ENCODE measurements at regions not wholly inside any gene's neighbourhood (a gene's known extent, or its start where the extent isn't known, plus 50 kb on each side); places are given as distances from the start of the nearest gene placed in this dataset.

- ChIA-PET POLR2A (no interaction called here), CTCF (interaction anchor here (1.0 kb wide), 1 partner anchor 10 kb away, joined by 3 read pairs; no protein-coding TSS in a partner anchor)
- H3K9ac ChIP-seq, result no peak overlapping the region
- 72% methylated on average over 7 of the region's 7 CpGs for WGBS (ENCODE audit: low lambda C conversion rate)
- H3K27ac ChIP-seq (ENCODE audit: low read depth in 2 of 2, low read length in 1 of 2), result no peak overlapping the region
- peak; percentile 9 for DNase-seq
- TF ChIP-seq GABPA (IDR thresholded peaks at IDR 0.05; ENCODE audit: low read depth), result no peak
- no peak for TF ChIP-seq SMC3 (IDR thresholded peaks at IDR 0.05; ENCODE audit: low read depth, low read length)
- TF ChIP-seq FOSL2 (IDR thresholded peaks at IDR 0.05; ENCODE audit: borderline replicate concordance, low read depth), result no peak
- TF ChIP-seq EZH2phosphoT487 (IDR thresholded peaks at IDR 0.05; ENCODE audit: borderline replicate concordance, low read depth), result no peak
- TF ChIP-seq POLR2AphosphoS5 (IDR thresholded peaks at IDR 0.05; ENCODE audit: low read depth, low read length), result no peak
- no peak for TF ChIP-seq MEF2A (IDR thresholded peaks at IDR 0.05; ENCODE audit: borderline replicate concordance, low read depth)
- TF ChIP-seq RCOR1 (IDR thresholded peaks at IDR 0.05; ENCODE audit: low read length), result no peak
- TF ChIP-seq NFIC (IDR thresholded peaks at IDR 0.05; ENCODE audit: borderline replicate concordance), result no peak
- no peak for TF ChIP-seq MXI1 (IDR thresholded peaks at IDR 0.05; ENCODE audit: low read depth, low read length)
- no peak for TF ChIP-seq TAF1 (IDR thresholded peaks at IDR 0.05; ENCODE audit: borderline replicate concordance, low read depth, low read length)
- no peak for TF ChIP-seq RFX5 (IDR thresholded peaks at IDR 0.05; ENCODE audit: low read length)
- no peak for TF ChIP-seq SIN3A (IDR thresholded peaks at IDR 0.05; ENCODE audit: borderline replicate concordance, low read depth, low read length)
- TF ChIP-seq USF2 (IDR thresholded peaks at IDR 0.05; ENCODE audit: borderline replicate concordance, low read depth, low read length), result no peak
- TF ChIP-seq TEAD4 (IDR thresholded peaks at IDR 0.05; ENCODE audit: borderline replicate concordance, insufficient read depth), result no peak
- TF ChIP-seq RAD21 (IDR thresholded peaks at IDR 0.05; ENCODE audit: low read length), result no peak
- no peak for TF ChIP-seq EP300 (IDR thresholded peaks at IDR 0.05; ENCODE audit: borderline replicate concordance in 1 of 2, low read depth in 1 of 2, low read length in 1 of 2)
- no peak for TF ChIP-seq GATA2 (CRISPR knock-in tag; IDR thresholded peaks at IDR 0.05)
- TF ChIP-seq TCF12 (IDR thresholded peaks at IDR 0.05), result no peak
- TF ChIP-seq CHD2 (IDR thresholded peaks at IDR 0.05; ENCODE audit: low read length, partially characterized antibody), result no peak
- no peak for TF ChIP-seq YY1 (IDR thresholded peaks at IDR 0.05; ENCODE audit: low read depth)
- H3K4me1 ChIP-seq (ENCODE audit: control insufficient read depth in 1 of 2, insufficient read depth in 2 of 2, low read depth in 1 of 2, low read length in 1 of 2), result no peaks in the 10 kb centered on the region; a peak in 1 of 4 replicates
- no peaks in the 10 kb centered on the region for H3F3A ChIP-seq (replicated peaks; ENCODE audit: insufficient read depth)
- H4K20me1 ChIP-seq (ENCODE audit: insufficient read depth), result no peaks in the 10 kb centered on the region
- H3K9me3 ChIP-seq, result no peaks in the 10 kb centered on the region
- no peak overlapping the region for H3K4me2 ChIP-seq
- no peak overlapping the region for H3K4me3 ChIP-seq (ENCODE audit: low read depth in 2 of 2, low read length in 1 of 2)
- H2AFZ ChIP-seq (ENCODE audit: low read depth), result no peak overlapping the region
- H3K79me2 ChIP-seq (ENCODE audit: insufficient read depth), result no peaks in the 10 kb centered on the region
- no peaks in the 10 kb centered on the region for H3K36me3 ChIP-seq (replicated peaks in 1 of 2; ENCODE audit: control insufficient read depth in 1 of 2, insufficient read depth in 2 of 2, low read length in 1 of 2)
- H3K9me2 ChIP-seq, result no peaks in the 10 kb centered on the region
- no peaks in the 10 kb centered on the region for H3K27me3 ChIP-seq (ENCODE audit: insufficient read depth)
Observed at GRCh38 chr6:169859401-169859977, 108.1 kb downstream of the ERMARD start.

Measured in SK-N-SH (cell line).